Bronchial epithelial cell (primary cell): ENCODE measurements at regions not wholly inside any gene's neighbourhood (a gene's known extent, or its start where the extent isn't known, plus 50 kb on each side); places are given as distances from the start of the nearest gene placed in this dataset.
A peak's percentile ranks its signal among the peaks of the same experiment; 100 is the strongest.
"Not testable (repeated sequence)": the region's sequence is repeated elsewhere in the genome, so short reads cannot be mapped to it uniquely, and the experiment has no call there.

Experiments used
- DNase-seq: peaks from one replicate; pipeline ENCODE4 v3.0.0-alpha.2; 2010; ENCODE audit warnings: low read depth
- FAIRE-seq: peaks from 2 replicates; lab custom pipeline; 2011; peaks lifted over from hg19 to GRCh38; lab: Jason Lieb, UNC
- H3K27me3 ChIP-seq: 2 replicates; pipeline ENCODE4 v1.5.1; 2011; ENCODE audit warnings: low read length; ENCODE audit not compliant: control insufficient read depth, insufficient read depth
- H3K36me3 ChIP-seq: 2 replicates; pipeline ENCODE4 v1.5.1; 2011; ENCODE audit warnings: low read length; ENCODE audit not compliant: control insufficient read depth, insufficient read depth
- H3K4me3 ChIP-seq: 2 replicates; pipeline ENCODE4 v1.5.1; 2011; ENCODE audit warnings: mild to moderate bottlenecking, low read depth, low read length, control low read depth
- CTCF ChIP-seq: IDR thresholded peaks from 2 replicates; pipeline ENCODE4 v1.5.1; 2011; ENCODE audit warnings: mild to moderate bottlenecking, moderate library complexity, low read length, control low read depth, inconsistent platforms; ENCODE audit not compliant: insufficient read depth, severe bottlenecking

- Histone ChIP-seq H3K36me3 (no peaks in the 10 kb centered on the region), H3K4me3 (no peak overlapping the region), H3K27me3 (no peaks in the 10 kb centered on the region)
- no peak for TF ChIP-seq CTCF
- FAIRE-seq = no peak
- no peak for DNase-seq
Observed at GRCh38 chr10:36003031-36003600, 361.0 kb upstream of the FZD8 start.

- DNase-seq (no peak), FAIRE-seq (no peak)
- Histone ChIP-seq H3K4me3 (no peak overlapping the region), H3K27me3 (no peaks in the 10 kb centered on the region), H3K36me3 (no peaks in the 10 kb centered on the region)
- TF ChIP-seq CTCF = no peak
Observed at GRCh38 chr10:36002445-36002844, 360.3 kb upstream of the FZD8 start.

GRCh38 chr10:36000754-36001153 is 358.7 kb upstream of the FZD8 start:
- FAIRE-seq, DNase-seq, H3K4me3 ChIP-seq, H3K36me3 ChIP-seq, H3K27me3 ChIP-seq: not testable (repeated sequence)
- TF ChIP-seq CTCF = peak; percentile 5

GRCh38 chr10:35998026-35998425 is 355.9 kb upstream of the FZD8 start:
- Histone ChIP-seq H3K36me3 (no peaks in the 10 kb centered on the region), H3K4me3 (no peak overlapping the region), H3K27me3 (no peaks in the 10 kb centered on the region)
- TF ChIP-seq CTCF = no peak
- DNase-seq = no peak
- FAIRE-seq = no peak

- FAIRE-seq (no peak), DNase-seq (no peak)
- Histone ChIP-seq H3K27me3 (no peaks in the 10 kb centered on the region), H3K36me3 (no peaks in the 10 kb centered on the region), H3K4me3 (no peak overlapping the region)
- TF ChIP-seq CTCF = no peak
Observed at GRCh38 chr10:35995485-35995884, 353.4 kb upstream of the FZD8 start.
